ENCODE measurements at regions not wholly inside any gene's neighbourhood (a gene's known extent, or its start where the extent isn't known, plus 50 kb on each side); places are given as distances from the start of the nearest gene placed in this dataset.

DNA sequence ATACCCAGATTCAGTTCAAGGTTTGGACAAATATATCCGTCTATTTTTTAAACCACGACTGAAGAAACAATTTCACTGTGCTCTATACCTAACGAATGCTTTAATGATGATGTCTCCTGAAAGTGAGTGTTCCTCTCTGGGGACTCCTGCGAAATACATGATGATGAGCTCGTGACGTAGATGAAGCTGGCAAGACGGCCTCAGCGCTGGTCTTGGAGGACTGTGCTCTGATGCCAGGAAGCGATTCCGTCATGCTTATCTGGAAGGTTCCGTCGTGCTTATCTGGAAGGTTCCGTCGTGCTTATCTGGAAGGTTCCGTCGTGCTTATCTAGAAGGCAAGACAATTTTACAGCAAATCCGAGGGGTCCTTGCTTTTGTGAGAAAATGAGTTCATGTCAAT, 250.8 kb upstream of the IRX2 start:
- Mint-ChIP-seq H3K4me3 (no peak overlapping the region), H3K27me3 (ENCODE audit: low read depth) (no peaks in the 10 kb centered on the region), H3K4me1 (peaks cover 13% of the 10 kb centered on the region), H3K27ac (ENCODE audit: unreplicated experiment) (no peak overlapping the region), H3K9me3 (no peaks in the 10 kb centered on the region), H3K36me3 (ENCODE audit: low read depth) (no peaks in the 10 kb centered on the region)
- no peak for DNase-seq (ENCODE audit: low read depth, low spot score)
- TF ChIP-seq, protein P1, sequence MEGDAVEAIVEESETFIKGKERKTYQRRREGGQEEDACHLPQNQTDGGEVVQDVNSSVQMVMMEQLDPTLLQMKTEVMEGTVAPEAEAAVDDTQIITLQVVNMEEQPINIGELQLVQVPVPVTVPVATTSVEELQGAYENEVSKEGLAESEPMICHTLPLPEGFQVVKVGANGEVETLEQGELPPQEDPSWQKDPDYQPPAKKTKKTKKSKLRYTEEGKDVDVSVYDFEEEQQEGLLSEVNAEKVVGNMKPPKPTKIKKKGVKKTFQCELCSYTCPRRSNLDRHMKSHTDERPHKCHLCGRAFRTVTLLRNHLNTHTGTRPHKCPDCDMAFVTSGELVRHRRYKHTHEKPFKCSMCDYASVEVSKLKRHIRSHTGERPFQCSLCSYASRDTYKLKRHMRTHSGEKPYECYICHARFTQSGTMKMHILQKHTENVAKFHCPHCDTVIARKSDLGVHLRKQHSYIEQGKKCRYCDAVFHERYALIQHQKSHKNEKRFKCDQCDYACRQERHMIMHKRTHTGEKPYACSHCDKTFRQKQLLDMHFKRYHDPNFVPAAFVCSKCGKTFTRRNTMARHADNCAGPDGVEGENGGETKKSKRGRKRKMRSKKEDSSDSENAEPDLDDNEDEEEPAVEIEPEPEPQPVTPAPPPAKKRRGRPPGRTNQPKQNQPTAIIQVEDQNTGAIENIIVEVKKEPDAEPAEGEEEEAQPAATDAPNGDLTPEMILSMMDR (conservative IDR thresholded peaks at IDR 0.05): no peak

DNA sequence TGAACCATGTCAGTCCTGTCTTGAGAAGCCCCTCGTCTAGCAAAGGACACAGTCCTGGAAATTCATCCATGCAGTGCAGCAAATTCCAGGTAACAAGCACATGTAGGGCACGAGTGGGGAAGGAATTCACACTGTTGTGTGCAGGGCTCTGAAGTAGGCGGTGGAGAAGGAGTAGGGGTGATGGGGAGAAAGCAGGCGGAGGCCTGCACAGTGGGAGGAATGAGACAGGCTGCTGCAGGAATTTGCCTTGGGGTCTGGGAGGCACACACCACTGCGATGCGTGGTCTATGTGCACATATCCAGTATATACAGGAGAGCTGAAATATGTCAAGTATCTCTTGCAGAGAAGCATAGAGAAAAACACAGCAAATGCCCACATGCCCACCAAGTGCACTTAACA, 249.2 kb upstream of the IRX2 start:
- no peak overlapping the region for H3K27ac Mint-ChIP-seq (ENCODE audit: unreplicated experiment)

DNA sequence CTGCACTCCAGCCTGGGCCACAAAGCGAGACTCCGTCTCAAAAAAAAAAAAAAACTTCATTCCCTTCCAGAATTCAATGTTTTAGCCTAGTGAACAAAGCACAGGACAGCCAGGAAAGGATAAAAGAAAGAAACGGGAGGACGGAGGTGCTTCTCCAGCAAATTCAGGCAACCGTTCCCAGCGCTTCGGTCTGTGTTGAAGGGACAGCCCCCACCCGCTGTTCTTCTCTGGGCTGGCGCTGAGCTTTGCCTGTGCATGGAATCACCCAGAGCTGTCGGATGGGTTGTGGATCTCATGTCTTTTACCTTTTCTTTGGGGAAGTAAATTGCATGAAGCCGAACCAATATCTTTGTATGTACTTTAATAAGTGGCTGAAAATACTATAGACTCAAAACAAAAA, 248.4 kb upstream of the IRX2 start:
- DNase-seq (ENCODE audit: low read depth, low spot score): no peak
- TF ChIP-seq, protein P1 (conservative IDR thresholded peaks at IDR 0.05): no peak
- H3K9me3 Mint-ChIP-seq: no peaks in the 10 kb centered on the region
- no peaks in the 10 kb centered on the region for H3K27me3 Mint-ChIP-seq (ENCODE audit: low read depth)
- H3K36me3 Mint-ChIP-seq (ENCODE audit: low read depth): no peaks in the 10 kb centered on the region
- no peak overlapping the region for H3K27ac Mint-ChIP-seq (ENCODE audit: unreplicated experiment)
- peaks cover 20% of the 10 kb centered on the region for H3K4me1 Mint-ChIP-seq
- H3K4me3 Mint-ChIP-seq: no peak overlapping the region

More for the DNA sequence above, 249.2 kb upstream of the IRX2 start:
- Mint-ChIP-seq H3K9me3 (no peaks in the 10 kb centered on the region), H3K4me3 (no peak overlapping the region), H3K27me3 (ENCODE audit: low read depth) (no peaks in the 10 kb centered on the region), H3K36me3 (ENCODE audit: low read depth) (no peaks in the 10 kb centered on the region), H3K4me1 (peaks cover 20% of the 10 kb centered on the region)
- DNase-seq (ENCODE audit: low read depth, low spot score): no peak
- TF ChIP-seq, protein P1 (conservative IDR thresholded peaks at IDR 0.05): no peak

DNA sequence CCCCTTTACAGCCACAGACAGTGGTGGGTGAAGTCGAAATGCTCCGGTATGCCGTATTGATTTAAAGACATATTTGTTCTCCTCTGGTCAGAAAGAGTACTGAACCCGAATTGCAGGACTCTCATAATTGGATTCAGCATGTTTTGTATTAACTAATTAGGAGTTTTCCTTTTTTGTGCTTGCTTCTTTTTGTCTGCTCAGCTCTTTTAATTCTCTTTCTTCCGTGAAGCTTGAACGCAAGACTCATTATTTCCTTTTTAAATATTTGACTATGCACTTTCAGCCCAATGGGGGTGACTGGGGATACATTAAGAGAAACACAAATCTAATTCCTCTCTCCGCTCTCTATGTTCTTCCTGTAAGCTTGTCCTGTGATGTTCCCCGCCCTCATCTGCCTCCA, 246.6 kb upstream of the IRX2 start:
- Mint-ChIP-seq H3K27me3 (ENCODE audit: low read depth) (no peaks in the 10 kb centered on the region), H3K9me3 (no peaks in the 10 kb centered on the region), H3K4me3 (no peak overlapping the region), H3K27ac (ENCODE audit: unreplicated experiment) (no peak overlapping the region), H3K36me3 (ENCODE audit: low read depth) (no peaks in the 10 kb centered on the region), H3K4me1 (peaks cover 20% of the 10 kb centered on the region)
- DNase-seq (ENCODE audit: low read depth, low spot score): no peak
- TF ChIP-seq, protein P1 (conservative IDR thresholded peaks at IDR 0.05): no peak

DNA sequence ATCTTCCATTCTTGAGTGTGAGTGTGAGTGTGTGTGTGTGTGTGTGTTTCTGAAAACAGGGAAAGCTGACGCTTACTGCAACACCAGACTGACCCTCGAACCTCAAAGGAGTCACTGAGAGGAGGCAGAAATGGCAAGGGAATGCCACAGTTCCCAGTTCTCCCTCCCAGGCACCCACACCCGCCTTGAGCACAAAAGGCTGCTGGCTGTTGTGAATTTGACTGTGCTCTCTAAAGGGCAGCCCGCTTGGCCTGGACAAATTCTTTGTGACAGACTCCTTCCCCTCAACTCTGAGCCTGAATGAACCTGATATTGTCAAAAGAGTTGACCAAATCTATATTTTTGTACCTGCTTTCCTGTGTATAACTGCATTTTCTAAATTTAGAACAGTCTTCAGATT, 245.7 kb upstream of the IRX2 start:
- DNase-seq (ENCODE audit: low read depth, low spot score): no peak
- Mint-ChIP-seq H3K4me1 (peaks cover 20% of the 10 kb centered on the region), H3K4me3 (no peak overlapping the region), H3K36me3 (ENCODE audit: low read depth) (no peaks in the 10 kb centered on the region), H3K27ac (ENCODE audit: unreplicated experiment) (no peak overlapping the region), H3K9me3 (no peaks in the 10 kb centered on the region), H3K27me3 (ENCODE audit: low read depth) (no peaks in the 10 kb centered on the region)
- TF ChIP-seq, protein P1 (conservative IDR thresholded peaks at IDR 0.05): no peak

DNA sequence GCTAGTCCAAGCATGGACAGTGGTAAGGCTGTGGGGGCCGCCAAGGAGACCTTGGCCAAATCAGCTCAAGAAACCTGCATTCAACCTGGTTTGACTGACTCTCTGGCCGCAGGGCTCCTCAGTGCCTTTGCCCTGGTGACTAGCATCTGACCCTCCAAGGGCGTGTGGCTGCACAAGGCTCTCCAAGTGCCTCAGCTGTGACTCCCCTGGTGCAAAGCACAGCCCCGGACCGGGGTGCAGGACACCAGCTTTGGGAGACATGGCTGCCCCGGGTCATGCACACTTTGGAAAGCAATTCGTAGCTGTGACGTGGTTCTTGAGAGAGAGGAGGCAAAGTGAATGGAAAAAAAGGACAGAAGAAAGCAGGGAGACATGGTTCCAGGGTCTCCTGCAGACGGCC, 245.2 kb upstream of the IRX2 start:
- Mint-ChIP-seq H3K27me3 (ENCODE audit: low read depth) (no peaks in the 10 kb centered on the region), H3K4me1 (peaks cover 20% of the 10 kb centered on the region), H3K9me3 (no peaks in the 10 kb centered on the region), H3K4me3 (no peak overlapping the region), H3K36me3 (ENCODE audit: low read depth) (no peaks in the 10 kb centered on the region), H3K27ac (ENCODE audit: unreplicated experiment) (no peak overlapping the region)
- no peak for DNase-seq (ENCODE audit: low read depth, low spot score)
- TF ChIP-seq, protein P1 (conservative IDR thresholded peaks at IDR 0.05): no peak
